Left kidney (tissue), 1 donor: ENCODE measurements at regions not wholly inside any gene's neighbourhood (a gene's known extent, or its start where the extent isn't known, plus 50 kb on each side); places are given as distances from the start of the nearest gene placed in this dataset.
"Not testable (repeated sequence)": the region's sequence is repeated elsewhere in the genome, so short reads cannot be mapped to it uniquely, and the experiment has no call there.

Source experiments
- DNase-seq: peaks from one replicate; pipeline ENCODE4 v3.0.0-alpha.2; 2013

DNA sequence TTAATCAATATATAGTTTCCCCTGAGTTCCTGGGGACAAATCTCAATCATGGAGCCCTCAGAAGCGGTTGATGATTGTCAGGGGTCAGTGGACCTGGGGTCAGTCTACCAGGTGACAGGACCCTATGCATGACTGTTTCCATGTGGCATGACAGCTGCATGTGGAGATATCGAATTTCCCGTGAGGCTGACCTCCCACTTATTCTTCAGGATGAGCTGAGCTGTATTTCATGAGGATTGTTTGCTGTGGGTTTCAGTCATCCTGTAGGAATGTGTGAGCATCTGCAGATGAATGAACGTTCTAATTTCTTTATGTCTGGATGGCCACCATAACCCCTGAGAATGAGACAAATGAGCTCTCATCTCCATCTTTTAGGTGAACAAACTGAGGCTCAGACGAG, 93.0 kb upstream of the HES1 start:
- DNase-seq = no peak

GRCh38 chr3:194043516-194043915, 92.4 kb upstream of the HES1 start:
- no peak for DNase-seq

DNA sequence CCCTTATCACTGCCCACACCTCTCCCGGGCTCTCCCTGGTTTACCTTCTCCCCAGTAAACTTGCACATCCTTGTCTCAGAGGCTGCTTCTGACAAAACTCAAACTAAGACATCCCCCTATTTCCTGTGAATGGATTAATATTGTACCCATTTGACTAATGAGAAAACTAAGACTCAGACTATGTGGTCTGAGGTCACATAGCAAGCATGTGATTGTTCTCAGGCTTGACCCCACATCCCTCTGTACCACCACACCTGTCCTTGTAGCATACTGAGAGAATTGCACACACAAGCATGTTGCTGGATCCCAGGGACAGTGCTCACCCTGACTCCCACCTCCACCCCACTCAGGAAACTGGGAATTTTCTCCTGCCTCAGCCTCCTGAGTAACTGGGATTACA, 90.7 kb upstream of the HES1 start:
- no peak for DNase-seq

GRCh38 chr3:194045919-194046318, 90.0 kb upstream of the HES1 start:
- DNase-seq = no peak

- DNase-seq = no peak
Observed at GRCh38 chr3:194046531-194046930, 89.4 kb upstream of the HES1 start.

- DNase-seq = no peak
Observed at GRCh38 chr3:194046995-194047645, 88.8 kb upstream of the HES1 start.

DNA sequence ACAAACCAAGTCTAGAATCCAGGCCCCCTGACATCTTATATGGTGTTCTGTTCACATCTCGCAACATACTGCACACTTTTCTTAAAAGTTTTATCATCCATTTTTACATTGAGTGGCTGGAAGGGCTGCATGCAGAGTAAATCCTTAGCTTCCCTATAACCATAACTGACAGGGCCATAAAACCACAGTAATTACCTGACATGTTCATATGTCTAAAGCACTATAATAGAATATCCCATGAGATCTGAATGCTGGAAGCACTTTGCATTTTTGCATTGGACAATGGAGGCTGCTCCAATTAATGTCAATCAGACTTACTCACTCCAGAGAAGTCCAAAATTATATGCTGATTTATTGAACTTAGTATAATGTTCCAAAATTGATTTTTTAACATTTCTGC, 86.6 kb upstream of the HES1 start:
- no peak for DNase-seq

GRCh38 chr3:194050782-194051320, 85.1 kb upstream of the HES1 start:
- DNase-seq = no peak

DNA sequence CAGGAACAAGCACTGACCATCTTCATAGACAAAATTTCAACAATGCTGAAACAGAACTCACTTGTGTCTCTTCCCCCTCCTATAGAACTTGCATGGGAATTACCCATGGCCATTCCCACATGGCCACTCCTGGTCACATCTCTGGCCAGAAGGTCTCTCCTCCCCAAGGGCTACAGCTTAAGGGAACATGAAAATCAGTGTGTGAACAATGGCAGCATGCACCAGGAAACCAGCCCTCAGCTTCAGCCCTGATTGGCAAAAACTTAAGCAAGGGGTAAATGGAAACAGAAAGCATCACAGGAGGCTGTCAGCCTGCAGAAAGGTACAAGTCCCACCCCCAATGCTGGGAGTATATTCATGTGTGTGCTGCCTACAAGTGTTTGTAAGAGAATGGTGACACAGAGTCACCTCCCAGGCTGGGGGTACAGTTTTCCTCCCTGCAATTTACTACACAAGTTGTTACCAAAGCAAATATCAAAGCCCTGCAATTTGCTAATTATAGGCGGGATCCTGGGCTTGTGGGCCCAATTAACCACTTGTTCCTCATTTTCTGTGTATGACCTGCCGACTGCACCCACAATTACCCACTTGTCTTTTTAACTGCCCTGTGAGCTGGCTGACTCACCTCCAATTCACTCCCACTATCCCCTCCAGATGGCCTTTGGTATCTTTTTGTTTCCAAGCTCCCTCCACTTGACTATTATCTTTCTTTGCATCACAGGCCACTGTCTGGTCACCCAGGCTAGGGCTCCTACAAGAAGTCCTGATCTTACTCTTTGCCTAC, 84.4 kb upstream of the HES1 start:
- DNase-seq = no peak

DNA sequence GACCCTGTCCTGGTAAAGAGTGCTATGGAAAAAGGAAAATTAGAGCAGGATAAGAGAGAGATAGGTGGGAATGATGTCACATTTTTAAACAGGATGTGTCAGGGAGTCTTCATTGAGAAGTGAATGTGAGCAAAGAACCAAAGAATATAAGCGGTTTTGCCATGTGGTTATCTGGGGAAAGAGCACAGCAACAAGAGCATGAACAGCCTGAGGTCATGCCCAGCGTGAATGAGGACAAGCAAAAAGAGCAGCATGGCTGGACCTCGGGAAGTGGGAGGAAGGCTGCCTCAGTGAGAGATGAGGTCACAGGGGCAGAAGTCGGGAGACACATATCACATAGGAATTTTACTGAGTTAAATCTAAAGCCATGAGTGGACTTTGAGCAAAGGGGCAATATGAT, 82.8 kb upstream of the HES1 start:
- no peak for DNase-seq

DNA sequence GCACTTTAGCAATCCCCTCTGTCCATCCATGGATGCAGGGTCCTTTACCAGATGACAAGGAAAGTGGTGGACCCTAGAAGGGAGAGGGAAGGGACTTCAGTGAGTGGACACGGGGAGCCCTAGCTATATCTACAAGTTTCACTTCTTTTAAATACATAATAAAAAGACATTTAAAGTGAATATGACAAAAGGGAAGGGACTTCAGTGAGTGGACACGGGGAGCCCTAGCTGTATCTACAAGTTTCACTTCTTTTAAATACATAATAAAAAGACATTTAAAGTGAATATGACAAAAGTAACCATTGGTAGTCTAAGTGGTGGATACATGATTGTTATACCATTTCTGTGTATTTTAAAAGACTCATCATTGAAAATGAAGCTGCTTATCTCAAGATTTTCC, 81.9 kb upstream of the HES1 start:
- DNase-seq = no peak

DNA sequence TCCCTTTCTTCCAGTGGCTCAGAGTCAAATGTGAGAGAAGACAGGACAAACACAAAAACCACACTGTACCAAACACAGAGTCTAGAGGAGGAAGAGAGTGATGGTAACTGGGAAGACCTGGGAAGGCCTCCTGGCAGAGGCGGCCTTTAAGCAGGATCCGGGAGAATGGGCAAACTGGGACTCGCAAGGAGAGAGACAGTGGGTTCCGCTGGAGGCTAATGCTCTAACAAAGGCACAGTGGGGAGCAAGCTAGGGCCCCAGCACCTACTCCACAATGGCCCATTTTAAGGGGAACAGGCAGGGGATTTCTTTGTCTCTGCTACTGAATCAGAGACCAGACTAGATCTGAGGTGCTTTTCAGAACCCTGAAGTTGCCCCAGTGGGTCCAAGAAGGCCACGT, 81.4 kb upstream of the HES1 start:
- no peak for DNase-seq

GRCh38 chr3:194054961-194055360, 81.0 kb upstream of the HES1 start:
- DNase-seq = no peak

DNA sequence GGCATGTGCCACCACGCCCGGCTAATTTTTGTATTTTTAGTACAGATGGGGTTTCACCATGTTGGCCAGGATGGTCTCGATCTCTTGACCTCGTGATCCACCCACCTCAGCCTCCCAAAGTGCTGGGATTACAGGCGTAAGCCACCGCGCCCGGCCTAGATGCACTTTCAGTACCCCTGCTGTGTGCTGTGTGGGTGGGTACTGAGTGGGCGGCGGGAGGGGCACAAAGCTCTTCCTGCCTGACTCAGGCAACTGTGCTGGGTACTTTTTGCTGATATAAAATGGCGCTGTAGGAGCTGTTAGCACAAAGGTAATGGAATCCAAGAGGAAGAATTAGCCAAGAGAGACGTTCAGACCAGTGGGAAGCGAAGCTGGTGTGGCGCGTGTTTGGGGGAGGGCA, 79.6 kb upstream of the HES1 start:
- not testable (repeated sequence) for DNase-seq

- no peak for DNase-seq
Observed at GRCh38 chr3:194056731-194057415, 79.1 kb upstream of the HES1 start.

DNA sequence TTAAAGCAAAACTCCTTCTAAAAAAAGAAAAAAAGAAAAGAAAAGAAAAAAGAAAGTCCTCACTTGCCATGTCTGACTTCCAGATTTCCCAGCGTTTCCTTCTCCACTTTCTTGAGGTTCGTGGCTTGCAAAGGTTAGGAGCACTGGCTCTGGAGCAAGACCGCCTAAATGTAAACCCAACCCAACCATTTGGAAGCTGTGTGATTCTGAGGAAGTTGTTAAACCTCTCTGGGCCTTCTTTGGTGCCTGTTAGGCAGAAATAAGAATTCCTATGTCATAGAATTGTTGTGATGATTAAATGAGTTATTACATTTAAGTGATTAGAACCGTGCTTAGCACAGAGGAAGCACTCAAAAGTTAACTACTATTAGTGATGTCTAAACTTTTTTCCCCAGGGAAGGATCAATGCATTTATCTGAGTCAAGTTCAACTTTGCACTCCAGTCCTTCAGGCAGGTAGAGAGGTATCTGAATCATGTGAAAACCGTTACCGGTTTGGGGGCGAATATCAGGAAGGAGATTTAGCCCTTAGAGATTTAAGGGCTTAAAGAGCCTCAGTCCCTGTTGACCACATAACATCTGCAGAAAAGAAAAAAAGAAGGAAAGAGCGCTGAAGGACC, 78.3 kb upstream of the HES1 start:
- no peak for DNase-seq

- peak; percentile 68 for DNase-seq
Observed at GRCh38 chr3:194058189-194058571, 77.8 kb upstream of the HES1 start.

DNA sequence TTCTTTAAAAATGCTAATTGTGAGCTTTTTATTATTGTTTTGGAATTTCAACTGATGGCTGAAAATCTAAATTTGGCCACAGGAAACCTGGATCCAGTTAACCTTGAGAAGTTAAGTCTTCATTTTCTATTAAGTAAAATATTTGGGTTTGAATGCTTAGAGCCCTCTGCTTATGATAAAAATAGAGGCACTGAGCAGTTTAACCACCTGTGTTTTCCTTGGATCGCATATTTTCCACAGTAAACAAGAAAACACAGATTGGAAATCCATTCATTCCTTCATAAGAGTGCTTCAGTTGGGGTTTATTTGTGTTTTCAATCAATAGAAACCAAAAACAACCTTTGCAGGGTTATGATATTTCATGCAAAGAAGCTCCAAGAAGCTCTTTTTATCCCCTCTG, 77.2 kb upstream of the HES1 start:
- DNase-seq = no peak

GRCh38 chr3:194061421-194062030, 74.4 kb upstream of the HES1 start:
- DNase-seq = no peak

GRCh38 chr3:194062830-194063229, 73.1 kb upstream of the HES1 start:
- no peak for DNase-seq

DNA sequence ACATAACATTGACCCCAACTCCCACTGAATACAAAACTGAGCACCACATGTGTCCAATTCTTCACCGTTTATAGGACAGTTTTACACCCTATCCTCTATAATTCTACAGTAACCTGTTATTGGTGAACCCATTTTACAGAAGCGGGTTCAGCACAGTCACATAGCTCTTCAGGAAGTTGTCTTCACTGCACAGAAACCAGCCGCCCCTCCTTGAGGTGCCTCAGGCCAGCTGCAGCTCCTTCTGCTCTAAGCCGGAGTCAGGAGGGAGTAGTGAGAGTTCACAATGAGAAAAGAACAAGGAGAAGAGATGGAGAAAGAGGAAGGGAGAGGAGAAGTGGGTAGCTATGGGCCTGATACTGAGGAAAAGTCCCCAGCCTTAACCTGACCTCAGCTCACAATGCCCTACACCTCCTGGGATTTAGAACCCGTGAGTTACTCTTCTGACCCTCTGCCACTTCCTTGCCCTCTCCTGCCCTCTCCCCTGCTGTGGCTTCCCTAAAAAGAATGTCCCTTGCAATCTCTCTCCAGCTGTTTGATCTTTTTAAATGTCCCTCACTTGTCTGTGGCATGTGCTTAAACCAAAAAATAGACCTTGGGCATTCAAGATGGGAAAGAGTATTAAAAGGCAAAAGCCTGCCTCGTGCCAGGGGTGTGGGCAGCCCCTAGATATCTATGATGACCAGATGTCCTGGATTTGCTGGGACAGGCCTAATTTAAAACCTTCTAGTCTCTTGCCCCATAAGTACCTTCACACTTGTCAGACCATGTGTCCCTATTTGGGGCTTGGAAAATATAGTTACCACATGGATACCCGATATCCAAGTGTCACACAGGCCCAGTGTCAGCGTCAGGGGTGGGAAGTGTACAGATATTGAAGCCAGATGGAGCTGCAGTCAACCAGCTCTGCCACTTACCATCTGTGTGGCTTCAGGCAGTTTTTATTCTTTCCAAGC, 71.3 kb upstream of the HES1 start:
- DNase-seq = no peak
